A673 (cell line): ENCODE measurements at regions not wholly inside any gene's neighbourhood (a gene's known extent, or its start where the extent isn't known, plus 50 kb on each side); places are given as distances from the start of the nearest gene placed in this dataset.

Source experiments
- EZH2 ChIP-seq: fragments of 200-600 bp; sonication (generic); IDR thresholded peaks from 2 replicates; pipeline ENCODE4 v1.6.1; 2017; ENCODE audit warnings: borderline replicate concordance, low read depth, mild to moderate bottlenecking, mixed read lengths, antibody characterized with exemption, low read length; ENCODE audit not compliant: poor library complexity, severe bottlenecking
- TF ChIP-seq, protein P1 (sequence below): fragments of 300-800, 200-600 bp; sonication (generic); conservative IDR thresholded peaks from 2 replicates; pipeline ENCODE4 v1.5.1; 2017; ENCODE audit warnings: low read depth, mild to moderate bottlenecking, antibody characterized with exemption, low read length, moderate library complexity, mixed read lengths

DNA sequence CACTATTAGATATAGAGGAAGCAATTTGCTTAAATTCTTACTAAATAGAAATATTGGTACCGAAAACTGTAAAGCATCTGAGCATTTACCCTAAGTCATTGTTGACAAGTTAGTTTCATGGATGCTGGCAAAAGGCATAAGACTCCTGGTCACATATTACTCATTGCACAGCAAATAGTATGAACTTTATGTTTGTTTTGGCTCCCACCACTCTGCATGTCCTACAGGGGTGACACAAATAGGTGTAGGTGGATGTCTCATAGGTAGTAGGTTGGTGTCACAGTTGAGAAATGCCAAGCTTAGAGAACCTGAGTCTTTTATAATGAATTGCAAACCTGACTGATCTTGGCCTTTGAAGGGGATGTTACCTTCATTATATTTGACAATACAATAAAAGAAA lies 199.6 kb upstream of the SEMA3D start:
- no peak for TF ChIP-seq EZH2
- TF ChIP-seq, protein P1, sequence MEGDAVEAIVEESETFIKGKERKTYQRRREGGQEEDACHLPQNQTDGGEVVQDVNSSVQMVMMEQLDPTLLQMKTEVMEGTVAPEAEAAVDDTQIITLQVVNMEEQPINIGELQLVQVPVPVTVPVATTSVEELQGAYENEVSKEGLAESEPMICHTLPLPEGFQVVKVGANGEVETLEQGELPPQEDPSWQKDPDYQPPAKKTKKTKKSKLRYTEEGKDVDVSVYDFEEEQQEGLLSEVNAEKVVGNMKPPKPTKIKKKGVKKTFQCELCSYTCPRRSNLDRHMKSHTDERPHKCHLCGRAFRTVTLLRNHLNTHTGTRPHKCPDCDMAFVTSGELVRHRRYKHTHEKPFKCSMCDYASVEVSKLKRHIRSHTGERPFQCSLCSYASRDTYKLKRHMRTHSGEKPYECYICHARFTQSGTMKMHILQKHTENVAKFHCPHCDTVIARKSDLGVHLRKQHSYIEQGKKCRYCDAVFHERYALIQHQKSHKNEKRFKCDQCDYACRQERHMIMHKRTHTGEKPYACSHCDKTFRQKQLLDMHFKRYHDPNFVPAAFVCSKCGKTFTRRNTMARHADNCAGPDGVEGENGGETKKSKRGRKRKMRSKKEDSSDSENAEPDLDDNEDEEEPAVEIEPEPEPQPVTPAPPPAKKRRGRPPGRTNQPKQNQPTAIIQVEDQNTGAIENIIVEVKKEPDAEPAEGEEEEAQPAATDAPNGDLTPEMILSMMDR: no peak
